HT1080 (cell line): ENCODE measurements at regions not wholly inside any gene's neighbourhood (a gene's known extent, or its start where the extent isn't known, plus 50 kb on each side); places are given as distances from the start of the nearest gene placed in this dataset.
"Not testable (repeated sequence)": the region's sequence is repeated elsewhere in the genome, so short reads cannot be mapped to it uniquely, and the experiment has no call there.

Experiments
- DNase-seq: peaks from one replicate; pipeline ENCODE4 v3.0.0-alpha.2; 2015; ENCODE audit warnings: low read depth

DNA sequence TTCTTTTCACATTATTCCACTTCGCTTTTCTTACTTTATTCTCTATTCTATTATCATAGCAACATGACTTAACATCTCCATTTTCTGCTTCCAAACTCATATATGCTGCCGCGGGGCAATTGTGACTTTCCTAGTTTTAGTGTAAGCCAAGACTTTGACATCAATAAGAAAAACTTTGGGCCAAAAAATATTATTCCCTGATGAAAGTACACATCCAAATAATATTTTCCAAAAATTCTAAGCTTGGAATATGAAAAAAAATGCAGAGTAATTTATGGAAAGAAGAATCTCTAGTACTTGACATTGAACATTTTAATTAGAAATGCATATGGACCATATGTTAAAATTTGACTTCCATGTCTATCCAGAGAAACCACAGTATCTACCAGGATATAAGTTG, 995.1 kb upstream of the INTU start:
- DNase-seq: no peak

DNA sequence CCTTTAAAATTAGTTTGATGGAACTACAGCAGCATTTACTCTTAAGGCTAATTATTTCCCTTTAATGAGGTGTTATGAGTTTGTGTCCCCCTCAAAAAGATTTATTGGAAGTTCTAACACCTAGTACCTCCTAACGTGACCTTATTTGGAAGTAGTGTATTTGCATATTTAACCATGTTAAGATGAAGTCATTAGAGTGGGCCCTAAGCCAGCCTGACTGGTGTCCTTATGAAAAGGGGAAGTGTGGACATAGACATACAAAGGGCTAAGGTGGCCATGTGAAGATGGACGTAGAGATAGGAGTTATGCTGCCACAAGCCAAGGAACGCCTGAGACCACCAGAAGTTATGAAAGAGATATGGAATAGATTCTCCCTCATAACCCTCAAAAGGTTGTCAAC, 985.4 kb upstream of the INTU start:
- DNase-seq: no peak

DNA sequence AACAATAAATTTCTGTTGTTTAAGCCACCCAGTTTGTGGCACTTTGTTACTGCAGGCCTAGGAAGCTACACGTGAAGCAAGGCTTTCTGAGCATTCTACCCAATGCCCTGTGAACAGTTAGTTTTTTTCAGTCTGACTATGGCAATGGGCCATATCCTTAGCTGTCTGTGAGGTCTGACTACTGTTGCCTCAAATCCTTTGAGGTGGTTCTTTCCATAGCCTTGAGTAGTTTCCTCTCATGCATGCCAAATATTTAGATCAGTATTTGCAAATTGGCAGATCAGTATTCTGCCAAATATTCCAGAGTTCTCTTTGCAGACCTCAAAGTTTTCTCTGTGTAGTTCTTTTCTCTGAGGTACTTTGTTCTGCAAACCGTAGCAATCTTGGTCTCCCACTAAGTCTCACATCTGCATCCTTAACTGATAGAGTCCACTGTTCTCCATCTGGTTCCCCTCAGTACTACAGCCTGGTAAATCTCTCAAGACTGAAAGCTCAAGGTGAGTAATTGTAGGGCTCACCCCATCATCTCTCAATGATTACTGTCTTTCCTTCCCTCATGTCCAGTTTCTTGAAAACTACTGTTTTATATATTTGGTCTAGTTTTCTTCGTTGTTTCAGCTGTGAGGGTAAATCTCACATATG, 984.9 kb upstream of the INTU start:
- no peak for DNase-seq

DNA sequence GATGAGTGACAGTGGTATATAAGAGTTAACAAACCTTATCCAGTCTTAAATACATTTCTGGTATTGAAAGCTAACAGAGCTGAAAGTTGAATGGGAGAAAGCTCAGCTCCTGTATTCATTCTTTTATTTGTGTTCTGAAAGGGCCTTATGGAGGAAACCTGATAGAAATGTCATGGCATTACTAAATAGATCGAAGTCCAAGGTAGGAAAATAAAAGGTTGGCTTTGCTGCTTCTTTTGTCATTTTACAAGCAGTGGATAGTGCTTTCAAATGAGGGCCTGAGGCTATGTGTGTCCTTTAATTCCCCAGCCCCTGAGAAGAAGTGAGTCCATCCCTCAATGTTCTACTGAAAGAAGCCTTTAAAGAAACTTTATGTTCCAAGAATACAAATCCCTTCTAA, 974.3 kb upstream of the INTU start:
- DNase-seq: no peak

DNA sequence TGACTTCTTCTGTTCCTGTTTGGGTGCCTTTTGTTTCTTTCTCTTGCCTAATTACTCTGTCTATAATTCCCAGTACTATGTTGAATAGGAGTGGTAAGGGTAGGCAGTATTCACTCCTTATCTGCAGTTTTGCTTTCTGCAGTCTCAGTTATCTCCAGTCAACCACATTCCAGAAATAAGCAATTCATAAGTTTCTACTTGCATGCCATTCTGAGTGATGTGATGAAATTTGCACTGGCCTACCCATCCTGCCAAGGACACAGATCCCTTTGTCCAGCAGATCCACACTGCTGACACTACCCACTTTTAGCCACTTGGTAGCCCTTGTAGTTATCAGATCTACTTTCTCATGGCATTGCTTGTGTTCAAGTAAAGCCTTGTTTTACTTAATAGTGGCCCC, 971.6 kb upstream of the INTU start:
- no peak for DNase-seq

DNA sequence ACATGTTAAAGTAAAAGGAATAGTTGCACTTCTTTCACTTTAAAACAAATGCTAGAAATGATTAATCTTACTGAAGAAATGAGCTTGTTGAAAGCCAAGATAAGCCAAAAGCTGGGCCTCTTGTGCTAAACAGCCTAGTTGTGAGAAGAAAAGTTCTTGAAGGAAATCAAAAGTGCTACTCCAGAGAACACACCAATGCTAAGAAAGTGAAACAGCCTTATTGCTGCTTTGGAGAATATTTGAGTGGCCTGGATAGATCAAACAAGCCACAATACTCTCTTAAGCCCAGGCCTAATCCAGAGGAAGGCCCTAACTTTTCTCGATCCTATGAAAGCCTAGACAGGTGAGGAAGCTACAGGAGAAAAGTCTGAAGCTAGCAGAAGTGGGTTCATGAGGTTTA, 967.9 kb upstream of the INTU start:
- DNase-seq: no peak

DNA sequence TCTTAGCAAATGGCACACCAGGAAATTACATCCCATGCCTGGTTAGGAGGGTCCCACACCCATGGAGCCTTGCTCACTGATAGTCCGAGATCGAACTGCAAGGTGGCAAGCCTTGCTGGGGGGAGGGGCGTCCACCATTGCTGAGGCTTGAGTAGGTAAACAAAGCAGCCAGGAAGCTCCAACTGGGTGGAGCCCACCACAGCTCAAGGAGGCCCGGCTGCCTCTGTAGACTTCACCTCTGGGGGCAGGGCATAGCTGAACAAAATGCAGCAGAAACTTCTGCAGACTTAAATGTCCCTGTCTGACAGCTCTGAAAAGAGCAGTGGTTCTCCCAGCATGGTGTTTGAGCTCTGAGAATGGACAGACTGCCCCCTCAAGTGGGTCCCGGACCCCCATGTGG, 962.7 kb upstream of the INTU start:
- not testable (repeated sequence) for DNase-seq

DNA sequence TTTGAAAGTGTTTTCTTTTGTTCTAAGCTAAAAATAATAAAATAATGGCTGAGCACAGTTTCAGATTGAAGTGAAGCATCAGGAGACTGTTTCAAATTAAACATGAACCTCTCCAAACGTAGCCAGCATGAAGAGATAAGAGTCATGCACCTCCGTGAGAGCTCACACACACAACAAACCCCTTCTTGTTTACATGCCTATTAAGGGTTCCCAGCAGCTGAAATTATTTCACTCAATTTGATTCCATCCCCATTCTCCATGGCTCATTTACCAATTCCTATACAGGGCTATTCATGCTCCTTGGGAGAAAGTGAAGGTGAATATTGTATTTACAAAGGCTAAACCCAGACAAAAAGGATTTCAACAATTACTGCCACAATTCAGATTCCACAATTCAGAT, 954.1 kb upstream of the INTU start:
- DNase-seq: no peak

DNA sequence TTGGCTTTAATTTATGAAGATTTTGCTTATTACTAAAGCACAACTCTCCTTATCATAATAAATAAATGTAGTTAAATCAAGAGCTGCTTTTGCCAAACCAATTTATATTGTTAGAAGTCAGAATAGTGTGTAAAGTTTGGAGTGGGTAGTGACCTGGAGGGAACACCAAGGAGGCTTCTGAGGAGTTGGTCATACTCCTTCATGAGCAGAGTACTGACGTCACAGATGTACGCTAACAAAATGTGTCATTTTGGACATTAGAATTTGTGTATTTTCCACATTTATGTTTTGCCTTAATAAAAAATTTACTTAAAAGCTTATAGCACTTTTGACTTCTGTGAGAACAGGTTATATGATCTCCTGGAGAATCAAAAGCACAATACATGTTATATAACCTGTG, 953.5 kb upstream of the INTU start:
- DNase-seq: no peak

DNA sequence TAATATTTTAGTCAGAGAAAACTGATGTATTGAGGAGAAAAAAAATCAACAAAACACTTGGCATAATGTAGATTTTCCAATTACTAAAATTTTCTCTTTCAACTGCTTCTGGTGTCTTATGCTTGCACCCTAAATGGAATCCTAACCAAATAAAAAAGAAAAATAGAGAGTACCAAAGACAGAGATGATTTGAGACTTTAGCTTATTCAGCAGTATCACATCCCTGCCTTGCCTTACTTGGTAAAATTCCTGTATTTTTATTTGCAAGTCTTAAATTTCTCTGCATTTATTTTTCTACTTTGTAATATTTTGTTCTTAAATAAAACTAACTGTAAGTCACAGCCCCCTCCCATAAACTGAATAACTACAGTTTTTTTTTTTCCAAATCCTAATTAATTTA, 950.5 kb upstream of the INTU start:
- no peak for DNase-seq

DNA sequence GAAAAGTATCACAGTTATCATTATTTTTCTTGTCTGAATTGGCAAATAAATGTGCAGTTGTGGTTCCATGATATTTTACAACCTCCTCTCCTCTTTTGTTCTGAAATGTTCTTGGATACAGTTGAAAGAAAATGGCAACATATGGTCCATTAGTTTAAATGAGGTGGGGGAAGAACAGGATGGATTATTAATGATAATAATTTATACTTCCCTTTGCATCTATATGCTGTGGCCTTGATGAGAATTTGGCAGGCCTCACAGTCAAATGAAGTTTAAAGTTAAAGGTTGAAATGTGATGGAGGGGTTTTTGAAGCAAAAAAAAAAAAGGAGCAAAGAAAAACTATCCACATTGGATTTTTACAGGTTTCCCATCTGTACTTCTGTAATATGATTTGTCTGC, 946.3 kb upstream of the INTU start:
- DNase-seq: no peak

DNA sequence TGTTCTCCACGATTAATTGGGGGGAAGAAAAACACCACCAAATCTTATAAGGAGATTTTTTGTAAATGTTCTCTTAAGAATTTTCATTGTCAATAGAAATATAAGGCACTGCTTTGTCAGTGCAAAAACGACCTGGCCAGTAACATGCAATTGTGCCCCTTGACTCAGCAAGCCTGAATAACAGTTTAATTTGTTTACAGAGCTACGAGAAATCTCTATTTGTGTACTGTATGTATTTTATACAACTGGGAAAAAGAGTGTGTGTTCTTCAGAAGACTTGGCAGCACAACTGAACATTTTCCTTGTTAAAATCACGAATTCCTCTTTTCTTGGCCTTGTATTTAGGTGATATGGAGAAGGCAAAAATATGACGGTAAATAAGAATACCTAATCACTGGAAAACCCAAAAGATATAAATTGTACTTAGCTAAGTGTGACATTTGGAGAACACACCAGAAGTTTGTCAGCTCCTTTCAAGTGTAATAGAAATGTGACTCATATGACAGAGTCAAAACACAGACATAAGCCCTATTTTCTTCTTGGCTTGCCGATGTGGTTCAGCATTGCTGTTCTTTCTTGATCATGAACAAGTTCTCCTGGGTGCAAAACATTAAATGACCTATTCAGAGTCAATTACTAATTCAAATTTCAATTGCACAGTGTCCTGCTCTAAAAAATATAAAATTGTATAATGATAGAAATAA, 945.0 kb upstream of the INTU start:
- DNase-seq: no peak

DNA sequence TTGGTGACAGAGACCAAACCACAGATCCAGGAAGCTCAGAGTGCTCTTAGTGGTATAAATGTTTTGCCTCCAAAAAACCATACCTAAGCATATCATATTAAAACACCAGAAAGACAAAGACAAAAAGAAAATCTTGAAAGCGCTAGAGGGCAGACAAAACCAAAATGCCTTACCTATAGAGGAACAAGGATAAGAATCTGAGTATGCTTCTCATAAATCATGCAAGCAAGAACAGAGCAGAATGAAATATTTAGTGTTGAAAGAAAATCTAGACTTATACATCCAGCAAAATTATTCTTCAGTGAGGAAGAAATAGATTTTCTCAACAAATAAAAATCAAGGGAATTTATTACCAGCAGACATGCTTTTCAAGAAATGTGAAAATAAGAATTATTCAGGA, 941.0 kb upstream of the INTU start:
- no peak for DNase-seq

DNA sequence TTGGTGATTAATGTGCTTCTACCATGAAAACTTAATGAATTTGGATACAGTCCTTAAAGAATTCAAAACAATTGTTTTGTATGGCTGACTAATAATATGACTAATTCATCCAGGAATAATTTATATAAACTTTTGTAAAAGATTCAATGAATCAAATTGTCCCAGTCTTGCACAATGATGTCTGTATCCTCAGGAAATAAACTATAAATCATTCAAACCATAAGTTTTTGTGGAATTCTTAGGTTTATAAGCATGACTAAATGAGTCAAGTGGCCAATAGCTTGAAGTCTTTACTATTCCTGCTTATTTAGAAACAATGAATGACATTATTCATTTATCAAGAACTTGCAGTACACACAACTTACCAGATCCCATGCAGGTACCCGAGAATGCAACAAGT, 935.0 kb upstream of the INTU start:
- peak; percentile 49 for DNase-seq

DNA sequence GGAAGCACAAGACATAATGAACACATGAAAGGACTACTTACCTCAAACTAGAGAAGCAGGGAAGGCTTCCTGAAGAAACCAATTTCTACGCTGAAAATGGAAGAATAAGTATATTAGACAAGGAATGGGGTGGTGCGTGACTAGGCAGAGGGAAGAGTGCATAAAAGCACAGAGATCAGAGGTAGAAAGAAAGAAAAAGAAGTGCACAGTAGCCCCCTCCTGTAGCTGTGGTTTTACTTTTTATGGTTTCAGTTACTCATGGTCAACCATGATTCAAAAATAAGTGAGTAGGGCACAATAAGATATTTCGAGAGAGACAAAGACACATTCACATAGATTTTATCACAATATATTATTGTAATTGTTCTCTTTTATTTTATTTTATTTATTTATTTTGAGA, 934.5 kb upstream of the INTU start:
- no peak for DNase-seq

DNA sequence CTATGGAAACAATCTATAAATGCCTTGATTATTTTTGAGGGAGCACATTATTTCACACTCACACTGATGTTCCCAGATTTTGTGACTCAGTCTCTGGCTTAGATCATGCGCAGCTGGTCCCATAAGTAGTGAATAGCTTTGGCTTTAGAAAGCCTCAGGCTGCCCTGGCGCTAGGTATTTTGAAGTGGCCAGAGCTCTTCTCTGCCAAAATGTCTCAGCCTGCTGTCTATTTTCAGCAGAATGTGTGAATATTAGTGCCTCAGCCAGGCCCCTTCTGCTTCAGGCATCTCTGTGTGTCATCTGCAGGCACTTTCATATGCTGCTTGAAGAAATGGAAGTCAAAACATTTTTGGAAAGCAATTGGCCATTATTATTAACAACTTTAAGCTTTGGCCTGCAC, 931.0 kb upstream of the INTU start:
- DNase-seq: no peak

DNA sequence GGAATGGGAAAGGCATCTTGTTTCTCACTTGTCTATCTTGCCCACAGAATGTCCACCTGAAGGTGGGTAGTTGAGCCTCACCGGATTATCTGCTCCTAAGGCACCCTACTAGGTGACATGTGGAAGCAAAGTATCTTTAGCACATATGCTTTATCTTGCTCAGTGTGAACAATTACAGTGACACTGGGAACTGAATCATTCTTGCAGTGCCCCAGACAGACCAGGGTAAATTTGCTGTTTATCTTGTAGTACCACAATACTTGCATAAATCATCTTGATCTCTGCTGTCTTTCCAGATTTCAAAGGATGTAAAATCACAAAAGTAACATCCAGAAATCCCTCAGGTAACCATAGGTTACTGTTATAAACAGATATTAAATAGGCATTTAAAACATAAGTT, 930.0 kb upstream of the INTU start:
- DNase-seq: no peak

DNA sequence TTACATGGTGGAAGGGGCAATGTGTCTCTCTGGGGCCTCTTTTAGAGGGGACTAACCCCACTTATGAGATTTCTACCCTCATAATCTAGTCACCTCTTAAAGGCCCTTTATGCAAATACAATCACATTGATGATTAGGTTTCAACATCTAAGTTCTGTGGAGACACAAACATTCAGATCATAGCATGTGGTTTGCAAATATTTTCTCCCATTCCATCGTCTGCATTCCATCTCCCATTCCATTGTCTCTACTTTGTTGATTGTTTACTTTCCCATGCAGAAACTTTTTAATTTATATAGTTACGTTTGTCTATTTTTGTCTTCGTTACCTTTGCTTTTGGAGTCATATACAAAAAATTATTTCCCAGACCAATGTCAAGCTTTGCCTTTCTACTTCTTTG, 927.5 kb upstream of the INTU start:
- DNase-seq: no peak

DNA sequence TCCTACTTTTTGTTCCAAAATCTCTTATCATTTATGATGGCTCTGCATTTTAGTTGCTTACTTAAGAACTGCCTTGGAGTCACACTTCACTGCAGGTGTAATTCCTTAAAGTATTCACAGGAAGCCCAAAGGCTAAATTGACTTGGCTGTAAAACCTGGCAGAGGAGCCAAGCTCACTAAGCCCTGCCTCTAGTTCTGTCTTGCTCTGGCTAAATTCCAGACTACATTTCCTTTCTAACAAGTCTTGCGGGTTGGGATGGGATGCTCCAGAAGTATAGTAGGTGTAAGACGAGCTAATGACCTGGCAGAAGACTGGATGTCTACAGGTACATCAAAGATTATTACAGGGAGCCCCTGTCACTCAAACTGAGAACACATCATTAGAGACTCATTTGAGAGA, 924.0 kb upstream of the INTU start:
- DNase-seq: no peak

DNA sequence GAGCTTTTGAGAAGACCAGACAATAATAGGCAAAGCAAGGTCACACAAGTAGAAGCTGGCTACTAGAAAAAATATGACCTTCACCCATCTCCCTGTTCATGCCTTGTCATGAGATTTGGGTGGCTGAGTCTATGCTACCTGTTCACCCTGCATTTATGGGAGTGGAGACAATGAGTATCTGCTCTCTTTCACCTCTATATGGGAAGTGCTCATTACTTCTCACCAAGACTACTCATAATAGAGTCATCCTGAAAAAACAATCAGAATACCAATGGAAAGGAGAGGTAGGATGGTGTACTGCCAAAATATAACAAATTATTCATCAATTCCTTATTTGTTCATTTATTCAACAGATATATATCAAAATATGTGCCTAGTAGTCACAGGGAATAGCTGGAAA, 921.8 kb upstream of the INTU start:
- no peak for DNase-seq

DNA sequence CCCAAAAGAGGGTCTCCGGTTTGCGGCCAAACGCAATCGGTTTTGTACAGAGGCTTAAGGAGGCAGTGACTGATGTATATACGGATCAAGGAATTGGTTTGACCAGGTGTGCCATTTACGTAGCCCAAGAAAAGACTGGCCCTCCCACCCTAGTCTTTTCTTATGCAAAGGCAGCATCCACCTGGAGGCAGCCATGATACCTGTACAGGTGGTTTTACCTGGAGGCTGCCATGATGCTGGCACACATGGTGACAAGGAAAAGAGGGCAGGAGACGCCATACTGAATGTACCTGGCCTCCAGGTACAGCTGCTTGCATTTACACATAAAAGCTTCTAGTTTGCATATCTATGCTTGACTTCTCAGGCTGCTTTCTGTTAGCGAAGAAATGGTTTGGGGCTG, 917.7 kb upstream of the INTU start:
- no peak for DNase-seq

DNA sequence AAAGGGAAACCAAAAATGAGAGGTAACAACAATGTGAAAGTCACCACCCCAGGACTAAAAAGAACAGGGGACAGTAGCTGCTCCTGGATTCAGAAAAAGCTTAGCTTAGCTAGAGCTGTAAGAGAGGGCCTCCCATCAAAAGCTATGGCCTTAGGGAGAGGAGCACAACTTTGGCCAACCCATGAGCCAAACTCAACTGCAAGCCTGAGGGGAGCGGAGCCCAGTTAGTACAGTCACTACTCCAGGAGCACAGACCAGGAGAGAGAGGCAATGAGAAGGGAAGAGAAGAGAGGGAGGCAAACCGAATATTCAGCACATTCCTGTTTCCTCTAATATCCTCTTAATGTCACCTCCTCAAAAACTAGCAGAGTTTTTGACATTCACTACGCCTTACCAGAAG, 917.1 kb upstream of the INTU start:
- DNase-seq: no peak

DNA sequence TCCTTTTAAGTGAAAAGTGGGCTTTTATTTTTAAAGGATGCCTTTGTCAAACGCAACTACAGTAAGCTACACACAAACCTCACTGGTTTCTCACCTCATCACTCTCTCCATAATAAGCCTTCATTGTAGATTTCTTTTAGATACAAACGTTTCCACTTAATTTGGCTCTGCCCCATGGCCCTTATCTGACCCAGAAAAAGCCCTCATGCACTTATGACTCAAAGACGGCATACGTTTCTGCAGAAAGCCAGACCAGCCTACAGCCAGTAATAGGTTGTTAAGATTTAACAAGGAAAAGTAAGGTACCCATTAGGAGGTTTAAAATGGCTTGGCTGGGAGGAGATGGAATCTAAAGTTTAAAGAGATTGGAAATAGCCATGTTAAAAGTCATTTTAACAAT, 914.6 kb upstream of the INTU start:
- DNase-seq: no peak

DNA sequence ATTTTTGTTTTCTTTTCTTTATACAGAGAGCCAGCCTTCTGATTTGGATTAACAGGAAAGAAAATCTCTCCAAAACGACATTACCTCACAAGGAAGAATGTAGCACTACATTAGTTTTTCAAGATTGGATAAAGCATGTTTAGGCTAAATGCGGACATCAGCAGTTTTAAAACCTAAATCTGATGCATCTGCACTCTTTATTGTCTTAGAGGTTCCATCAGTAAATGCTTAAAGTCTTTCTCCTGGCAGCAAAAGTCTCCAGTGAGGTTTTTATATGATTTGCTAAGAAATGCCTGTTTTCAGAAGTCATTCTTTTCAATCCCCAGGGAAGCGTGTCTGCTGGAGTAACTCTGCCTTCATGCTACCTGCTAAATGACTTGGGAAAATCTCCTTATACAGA, 912.9 kb upstream of the INTU start:
- no peak for DNase-seq
